ENCODE measurements at regions not wholly inside any gene's neighbourhood (a gene's known extent, or its start where the extent isn't known, plus 50 kb on each side); places are given as distances from the start of the nearest gene placed in this dataset.

DNA sequence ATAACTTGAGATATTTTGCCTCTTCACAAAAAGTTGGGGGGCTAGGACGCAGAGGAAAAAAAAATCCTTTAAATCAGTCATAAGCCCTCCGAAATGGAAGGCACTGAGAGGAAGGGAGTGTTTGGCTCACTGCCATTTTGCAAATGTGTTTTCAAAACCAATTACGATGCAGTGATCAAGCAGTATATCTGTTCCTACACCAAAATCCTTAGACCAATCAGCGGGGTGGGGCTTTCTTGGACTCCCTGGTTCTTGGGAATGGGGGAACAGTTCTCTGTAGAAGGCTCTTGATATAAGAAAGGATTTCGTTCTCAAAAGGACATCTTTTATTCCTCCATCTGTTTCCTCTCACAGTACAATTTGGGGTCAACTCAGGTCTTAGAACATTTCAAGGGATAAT, 478.6 kb upstream of the JARID2 start:
- Histone ChIP-seq H4K5ac (ENCODE audit: insufficient read length, low read depth, low read length) (no peak overlapping the region), H2BK120ac (ENCODE audit: low read depth, low read length, poor library complexity, severe bottlenecking) (no peak overlapping the region), H3K27me3 (ENCODE audit: insufficient read depth, low read length) (no peaks in the 10 kb centered on the region), H2AK5ac (ENCODE audit: insufficient read length, low read length) (no peak overlapping the region), H3K56ac (ENCODE audit: insufficient read length, low read depth, low read length) (no peak overlapping the region), H4K91ac (ENCODE audit: insufficient read length, low read depth, low read length) (no peak overlapping the region), H3K9ac (ENCODE audit: extremely low read depth, insufficient read length, low read length) (no peak overlapping the region), H3K18ac (ENCODE audit: insufficient read length, low read depth, low read length) (no peak overlapping the region), H2BK15ac (ENCODE audit: low read depth, low read length) (no peak overlapping the region), H3K9me3 (ENCODE audit: control insufficient read depth, low read depth, low read length) (no peaks in the 10 kb centered on the region), H3K23me2 (ENCODE audit: insufficient read length, low read depth, low read length, poor library complexity, severe bottlenecking) (no peaks in the 10 kb centered on the region), H2BK12ac (ENCODE audit: insufficient read length, low read depth, low read length) (no peak overlapping the region), H4K20me1 (ENCODE audit: control insufficient read depth, insufficient read depth, insufficient read length) (no peaks in the 10 kb centered on the region), H3K23ac (ENCODE audit: insufficient read length, low read depth, low read length) (no peak overlapping the region), H2AFZ (ENCODE audit: low read length) (no peak overlapping the region), H3K4ac (ENCODE audit: low read depth, low read length) (no peak overlapping the region), H3K27ac (ENCODE audit: insufficient read length, low read depth, low read length) (no peak overlapping the region), H2BK5ac (ENCODE audit: insufficient read length, low read length) (no peak overlapping the region), H3K14ac (ENCODE audit: insufficient read depth, low read length) (no peak overlapping the region), H3K79me2 (ENCODE audit: insufficient read depth, low read length) (no peaks in the 10 kb centered on the region), H2BK20ac (ENCODE audit: low read depth, low read length, poor library complexity, severe bottlenecking) (no peak overlapping the region), H3T11ph (ENCODE audit: low read length) (no peak overlapping the region), H3K79me1 (ENCODE audit: insufficient read depth, low read depth, low read length, poor library complexity, severe bottlenecking) (no peaks in the 10 kb centered on the region), H3K4me1 (ENCODE audit: insufficient read depth, low read length) (peaks cover 2% of the 10 kb centered on the region; the same call in 1 of the 2 replicates), H4K8ac (replicated peaks; ENCODE audit: insufficient read length, low read depth, low read length) (no peak overlapping the region), H3K4me2 (ENCODE audit: insufficient read depth, insufficient read length, low read length) (no peak overlapping the region)
- no peak for TF ChIP-seq CTCF (conservative IDR thresholded peaks at IDR 0.05)
- H3K4me3 Mint-ChIP-seq = no peak overlapping the region
- H3K27ac Mint-ChIP-seq = no peak overlapping the region
- H3K4me1 Mint-ChIP-seq = peaks cover 13 to 15% of the 10 kb centered on the region in 2 experiments
- H3K27me3 Mint-ChIP-seq (ENCODE audit: low read depth) = no peaks in the 10 kb centered on the region
- H3K36me3 Mint-ChIP-seq (ENCODE audit: insufficient read depth in 1 of 3, low read depth in 3 of 3) = no peaks in the 10 kb centered on the region; a peak in 1 of 7 replicates
- WGBS (ENCODE audit: extremely low coverage, insufficient read length, low lambda C conversion rate) = no CpG with 5 or more reads among the region's 5 CpGs
- no peak for DNase-seq
- H3K9me3 Mint-ChIP-seq = peaks cover 0 to 2% of the 10 kb centered on the region in 2 experiments; a peak in 2 of 5 replicates
